Tibial nerve (tissue), 4 donors: ENCODE measurements at regions not wholly inside any gene's neighbourhood (a gene's known extent, or its start where the extent isn't known, plus 50 kb on each side); places are given as distances from the start of the nearest gene placed in this dataset.

Source experiments
- CTCF ChIP-seq, 5 experiments: fragments of 200-600 bp in 3 of 5; fragments of 450-650 bp in 2 of 5; sonication (generic) in 3 of 5; IDR thresholded peaks; one replicate each; pipeline ENCODE4 v1.5.1; 2016 to 2019; ENCODE audit warnings: antibody characterized with exemption in 5 of 5, mild to moderate bottlenecking in 3 of 5, moderate library complexity in 2 of 5
- EP300 ChIP-seq, 2 donors: sonication (generic); formaldehyde crosslinking; IDR thresholded peaks; one replicate each; pipeline ENCODE4 v1.6.1; 2017; ENCODE audit warnings: antibody characterized with exemption in 2 of 2, mild to moderate bottlenecking in 1 of 2
- POLR2A ChIP-seq, 2 donors: fragments of 450-650 bp; IDR thresholded peaks; one replicate each; pipeline ENCODE4 v1.6.1; 2017; ENCODE audit warnings: antibody characterized with exemption in 2 of 2, mild to moderate bottlenecking in 2 of 2, moderate library complexity in 2 of 2

DNA sequence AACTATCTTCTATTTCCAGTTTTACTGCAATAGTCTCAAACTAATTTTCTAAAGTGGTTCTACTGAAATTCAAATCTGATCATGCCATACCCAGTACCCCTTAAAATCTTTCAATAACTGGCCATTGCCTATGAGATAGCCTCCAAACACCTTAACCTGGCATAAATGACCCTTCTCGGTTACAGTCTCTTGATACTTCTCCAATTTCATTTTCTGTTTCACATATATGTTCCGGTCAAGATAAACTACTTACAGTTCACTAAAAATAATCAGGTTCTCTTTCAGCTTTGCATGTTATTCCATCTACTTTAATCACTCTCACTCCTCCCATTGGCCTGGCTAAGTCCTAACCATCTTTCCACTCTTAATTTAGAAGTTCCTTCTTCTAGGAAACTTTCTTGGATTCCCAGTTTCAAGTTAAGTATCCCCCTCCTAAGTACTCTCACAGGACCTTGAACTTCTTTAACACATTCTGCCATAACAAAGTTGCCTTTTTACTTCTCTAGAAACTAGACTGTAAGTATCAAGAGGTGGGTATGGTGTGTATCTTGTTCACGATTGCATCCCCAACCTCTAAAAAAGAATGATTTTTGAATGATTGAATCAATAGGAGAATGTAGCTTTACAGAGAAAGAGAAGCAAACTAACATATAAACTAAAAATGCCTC is 110.2 kb upstream of the RBBP8 start:
- TF ChIP-seq POLR2A (IDR thresholded peaks at IDR 0.05) = no peak
- TF ChIP-seq CTCF (IDR thresholded peaks at IDR 0.05) = no peak
- no peak for TF ChIP-seq EP300 (IDR thresholded peaks at IDR 0.05)
